HepG2 (cell line): ENCODE measurements at regions not wholly inside any gene's neighbourhood (a gene's known extent, or its start where the extent isn't known, plus 50 kb on each side); places are given as distances from the start of the nearest gene placed in this dataset.

Experiments
- ARID2 ChIP-seq: sonication (generic); formaldehyde crosslinking; IDR thresholded peaks from 2 replicates; pipeline ENCODE4 v1.8.1; 2022; ENCODE audit warnings: mild to moderate bottlenecking, missing genetic modification reagents, borderline replicate concordance
- CBX1 ChIP-seq: IDR thresholded peaks from one replicate; pipeline ENCODE4 v1.6.1; 2016; ENCODE audit warnings: antibody characterized with exemption, low read depth
- KDM6A ChIP-seq: IDR thresholded peaks from 2 replicates; pipeline ENCODE4 v1.6.1; 2016; ENCODE audit warnings: low read depth
- KLF13 ChIP-seq: sonication (generic); formaldehyde crosslinking; IDR thresholded peaks from 2 replicates; pipeline ENCODE4 v1.4.0; 2020; ENCODE audit warnings: mild to moderate bottlenecking, missing genetic modification reagents
- MAF1 ChIP-seq: sonication (generic); formaldehyde crosslinking; IDR thresholded peaks from 2 replicates; pipeline ENCODE4 v1.5.0; 2020; ENCODE audit warnings: missing genetic modification reagents, borderline replicate concordance
- MAFF ChIP-seq: IDR thresholded peaks from 2 replicates; pipeline ENCODE4 v1.6.1; 2011; ENCODE audit warnings: low read depth, low read length, improper control_type of control experiment
- MAFK ChIP-seq, 2 experiments: IDR thresholded peaks in 1 of 2; conservative IDR thresholded peaks in 1 of 2; 2 replicates each; pipeline ENCODE4 v1.6.1; 2011; ENCODE audit warnings: improper control_type of control experiment in 2 of 2, low read length in 2 of 2
- MED1 ChIP-seq: sonication (generic); formaldehyde crosslinking; IDR thresholded peaks from 2 replicates; pipeline ENCODE4 v1.4.0; 2020; ENCODE audit warnings: missing genetic modification reagents
- PCBP1 ChIP-seq: fragments of 200-400 bp; formaldehyde crosslinking; IDR thresholded peaks from 2 replicates; pipeline ENCODE4 v1.6.1; 2017; ENCODE audit warnings: mild to moderate bottlenecking, low read depth, low read length, borderline replicate concordance
- RCOR2 ChIP-seq: IDR thresholded peaks from 2 replicates; pipeline ENCODE4 v1.6.1; 2016; ENCODE audit warnings: missing biosample characterization, missing genetic modification reagents
- THAP11 ChIP-seq: IDR thresholded peaks from 2 replicates; pipeline ENCODE4 v1.6.1; 2016; ENCODE audit warnings: missing biosample characterization, missing genetic modification reagents
- ZBTB42 ChIP-seq: sonication (generic); formaldehyde crosslinking; IDR thresholded peaks from 2 replicates; pipeline ENCODE4 v1.5.0; 2020; ENCODE audit warnings: mild to moderate bottlenecking, missing genetic modification reagents
- ZKSCAN8 ChIP-seq: IDR thresholded peaks from 2 replicates; pipeline ENCODE4 v1.6.1; 2016; ENCODE audit warnings: borderline replicate concordance, missing genetic modification reagents, missing compliant biosample characterization
- ZNF446 ChIP-seq: sonication (generic); formaldehyde crosslinking; IDR thresholded peaks from 2 replicates; pipeline ENCODE4 v1.5.0; 2020; ENCODE audit warnings: mild to moderate bottlenecking, missing genetic modification reagents
- ZNF713 ChIP-seq: sonication (generic); formaldehyde crosslinking; IDR thresholded peaks from 2 replicates; pipeline ENCODE4 v1.4.0; 2020; ENCODE audit warnings: mild to moderate bottlenecking, missing genetic modification reagents
- ZSCAN29 ChIP-seq: sonication (generic); formaldehyde crosslinking; conservative IDR thresholded peaks from 2 replicates; pipeline ENCODE4 v1.4.0; 2020; ENCODE audit warnings: mild to moderate bottlenecking, missing genetic modification reagents
- TF ChIP-seq, protein P1 (sequence below): sonication (generic); formaldehyde crosslinking; IDR thresholded peaks from 2 replicates; pipeline ENCODE4 v1.4.0; 2020; ENCODE audit warnings: missing genetic modification reagents, borderline replicate concordance
- TF ChIP-seq, protein P2 (sequence below): sonication (generic); formaldehyde crosslinking; conservative IDR thresholded peaks from 2 replicates; pipeline ENCODE4 v1.4.0; 2020; ENCODE audit warnings: missing genetic modification reagents
- TF ChIP-seq, protein P3 (sequence below): sonication (generic); formaldehyde crosslinking; conservative IDR thresholded peaks from 2 replicates; pipeline ENCODE4 v1.4.0; 2020; ENCODE audit warnings: missing genetic modification reagents
- TF ChIP-seq, protein P4 (sequence below): sonication (generic); formaldehyde crosslinking; IDR thresholded peaks from 2 replicates; pipeline ENCODE4 v1.4.0; 2020; ENCODE audit warnings: missing genetic modification reagents, borderline replicate concordance
- TF ChIP-seq, protein P5 (sequence below): sonication (generic); formaldehyde crosslinking; IDR thresholded peaks from 2 replicates; pipeline ENCODE4 v1.8.0; 2022; ENCODE audit warnings: missing genetic modification reagents, mild to moderate bottlenecking, borderline replicate concordance

DNA sequence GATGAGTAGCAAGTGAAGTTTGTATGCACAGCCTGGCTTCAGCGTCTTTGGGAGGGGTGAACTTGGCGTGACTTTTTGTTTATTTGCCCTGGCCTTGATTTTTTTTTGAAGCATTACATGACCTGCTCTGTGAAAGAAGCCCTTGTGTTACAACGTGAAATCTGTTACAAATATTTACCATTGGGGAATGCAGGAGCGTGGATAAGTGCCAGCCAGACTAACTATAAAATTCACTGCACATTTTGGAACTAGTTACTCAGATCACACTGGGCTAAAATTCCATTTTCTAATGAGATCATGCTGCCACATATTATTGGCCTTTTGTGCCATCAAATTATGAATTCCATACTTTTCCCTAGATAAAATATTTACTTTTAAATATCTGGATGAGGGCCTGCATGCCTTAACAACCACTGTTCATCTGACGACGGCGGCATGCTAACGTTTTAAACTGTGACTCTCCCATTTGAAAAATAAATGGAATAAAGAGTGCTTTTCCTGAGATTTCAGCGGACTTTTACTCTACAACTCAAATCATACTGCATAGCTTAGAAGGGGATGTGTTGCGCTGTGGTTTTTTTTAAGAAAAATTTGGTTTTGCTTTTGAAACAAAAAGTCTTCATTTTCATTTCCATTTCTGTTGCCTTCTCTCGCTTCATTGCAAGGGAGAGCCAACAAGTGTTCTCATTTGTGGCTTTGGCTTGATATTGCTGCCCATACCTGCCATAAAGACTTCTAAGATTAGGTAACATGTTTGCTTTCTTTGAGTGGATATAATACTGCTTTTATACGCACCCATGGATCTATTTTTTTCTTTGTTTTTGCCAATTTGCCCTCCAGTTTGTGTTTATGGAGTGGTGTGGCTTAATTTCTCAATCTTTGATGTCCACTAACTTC, 352.2 kb downstream of the TFEC start (continued):
- no peak for TF ChIP-seq KLF13 (CRISPR knock-in tag)
- no peak for TF ChIP-seq ZNF446 (CRISPR knock-in tag)
- no peak for TF ChIP-seq MAF1 (CRISPR knock-in tag)
- TF ChIP-seq, protein P1, sequence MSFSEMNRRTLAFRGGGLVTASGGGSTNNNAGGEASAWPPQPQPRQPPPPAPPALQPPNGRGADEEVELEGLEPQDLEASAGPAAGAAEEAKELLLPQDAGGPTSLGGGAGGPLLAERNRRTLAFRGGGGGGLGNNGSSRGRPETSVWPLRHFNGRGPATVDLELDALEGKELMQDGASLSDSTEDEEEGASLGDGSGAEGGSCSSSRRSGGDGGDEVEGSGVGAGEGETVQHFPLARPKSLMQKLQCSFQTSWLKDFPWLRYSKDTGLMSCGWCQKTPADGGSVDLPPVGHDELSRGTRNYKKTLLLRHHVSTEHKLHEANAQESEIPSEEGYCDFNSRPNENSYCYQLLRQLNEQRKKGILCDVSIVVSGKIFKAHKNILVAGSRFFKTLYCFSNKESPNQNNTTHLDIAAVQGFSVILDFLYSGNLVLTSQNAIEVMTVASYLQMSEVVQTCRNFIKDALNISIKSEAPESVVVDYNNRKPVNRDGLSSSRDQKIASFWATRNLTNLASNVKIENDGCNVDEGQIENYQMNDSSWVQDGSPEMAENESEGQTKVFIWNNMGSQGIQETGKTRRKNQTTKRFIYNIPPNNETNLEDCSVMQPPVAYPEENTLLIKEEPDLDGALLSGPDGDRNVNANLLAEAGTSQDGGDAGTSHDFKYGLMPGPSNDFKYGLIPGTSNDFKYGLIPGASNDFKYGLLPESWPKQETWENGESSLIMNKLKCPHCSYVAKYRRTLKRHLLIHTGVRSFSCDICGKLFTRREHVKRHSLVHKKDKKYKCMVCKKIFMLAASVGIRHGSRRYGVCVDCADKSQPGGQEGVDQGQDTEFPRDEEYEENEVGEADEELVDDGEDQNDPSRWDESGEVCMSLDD (CRISPR knock-in tag): no peak
- peak; percentile 72 for TF ChIP-seq MED1 (CRISPR knock-in tag)
- TF ChIP-seq ZNF713 (CRISPR knock-in tag): no peak
- peak; percentile 55 for TF ChIP-seq THAP11 (CRISPR knock-in tag)
- TF ChIP-seq RCOR2 (CRISPR knock-in tag): no peak
- TF ChIP-seq, protein P2, sequence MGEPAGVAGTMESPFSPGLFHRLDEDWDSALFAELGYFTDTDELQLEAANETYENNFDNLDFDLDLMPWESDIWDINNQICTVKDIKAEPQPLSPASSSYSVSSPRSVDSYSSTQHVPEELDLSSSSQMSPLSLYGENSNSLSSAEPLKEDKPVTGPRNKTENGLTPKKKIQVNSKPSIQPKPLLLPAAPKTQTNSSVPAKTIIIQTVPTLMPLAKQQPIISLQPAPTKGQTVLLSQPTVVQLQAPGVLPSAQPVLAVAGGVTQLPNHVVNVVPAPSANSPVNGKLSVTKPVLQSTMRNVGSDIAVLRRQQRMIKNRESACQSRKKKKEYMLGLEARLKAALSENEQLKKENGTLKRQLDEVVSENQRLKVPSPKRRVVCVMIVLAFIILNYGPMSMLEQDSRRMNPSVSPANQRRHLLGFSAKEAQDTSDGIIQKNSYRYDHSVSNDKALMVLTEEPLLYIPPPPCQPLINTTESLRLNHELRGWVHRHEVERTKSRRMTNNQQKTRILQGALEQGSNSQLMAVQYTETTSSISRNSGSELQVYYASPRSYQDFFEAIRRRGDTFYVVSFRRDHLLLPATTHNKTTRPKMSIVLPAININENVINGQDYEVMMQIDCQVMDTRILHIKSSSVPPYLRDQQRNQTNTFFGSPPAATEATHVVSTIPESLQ (CRISPR knock-in tag): no peak
- TF ChIP-seq KDM6A (CRISPR knock-in tag): no peak
- TF ChIP-seq MAFF: 0 out of 2 replicates have a peak, but pooled peaks have one; percentile 17
- TF ChIP-seq CBX1: no peak
- TF ChIP-seq PCBP1: no peak
- TF ChIP-seq, protein P3, sequence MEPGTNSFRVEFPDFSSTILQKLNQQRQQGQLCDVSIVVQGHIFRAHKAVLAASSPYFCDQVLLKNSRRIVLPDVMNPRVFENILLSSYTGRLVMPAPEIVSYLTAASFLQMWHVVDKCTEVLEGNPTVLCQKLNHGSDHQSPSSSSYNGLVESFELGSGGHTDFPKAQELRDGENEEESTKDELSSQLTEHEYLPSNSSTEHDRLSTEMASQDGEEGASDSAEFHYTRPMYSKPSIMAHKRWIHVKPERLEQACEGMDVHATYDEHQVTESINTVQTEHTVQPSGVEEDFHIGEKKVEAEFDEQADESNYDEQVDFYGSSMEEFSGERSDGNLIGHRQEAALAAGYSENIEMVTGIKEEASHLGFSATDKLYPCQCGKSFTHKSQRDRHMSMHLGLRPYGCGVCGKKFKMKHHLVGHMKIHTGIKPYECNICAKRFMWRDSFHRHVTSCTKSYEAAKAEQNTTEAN (CRISPR knock-in tag): no peak; the same call in 1 of the 2 replicates
- TF ChIP-seq MAFK (conservative IDR thresholded peaks at IDR 0.05 in 1 of 2, IDR thresholded peaks at IDR 0.05 in 1 of 2; ENCODE audit: low read length in 2 of 2): no peak
- TF ChIP-seq ARID2 (CRISPR knock-in tag): no peak
- TF ChIP-seq ZKSCAN8: peak; percentile 41; the same call in 1 of the 2 replicates
- TF ChIP-seq, protein P4, sequence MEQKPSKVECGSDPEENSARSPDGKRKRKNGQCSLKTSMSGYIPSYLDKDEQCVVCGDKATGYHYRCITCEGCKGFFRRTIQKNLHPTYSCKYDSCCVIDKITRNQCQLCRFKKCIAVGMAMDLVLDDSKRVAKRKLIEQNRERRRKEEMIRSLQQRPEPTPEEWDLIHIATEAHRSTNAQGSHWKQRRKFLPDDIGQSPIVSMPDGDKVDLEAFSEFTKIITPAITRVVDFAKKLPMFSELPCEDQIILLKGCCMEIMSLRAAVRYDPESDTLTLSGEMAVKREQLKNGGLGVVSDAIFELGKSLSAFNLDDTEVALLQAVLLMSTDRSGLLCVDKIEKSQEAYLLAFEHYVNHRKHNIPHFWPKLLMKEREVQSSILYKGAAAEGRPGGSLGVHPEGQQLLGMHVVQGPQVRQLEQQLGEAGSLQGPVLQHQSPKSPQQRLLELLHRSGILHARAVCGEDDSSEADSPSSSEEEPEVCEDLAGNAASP (CRISPR knock-in tag): peak; percentile 75; the same call in 1 of the 2 replicates
- TF ChIP-seq, protein P5, sequence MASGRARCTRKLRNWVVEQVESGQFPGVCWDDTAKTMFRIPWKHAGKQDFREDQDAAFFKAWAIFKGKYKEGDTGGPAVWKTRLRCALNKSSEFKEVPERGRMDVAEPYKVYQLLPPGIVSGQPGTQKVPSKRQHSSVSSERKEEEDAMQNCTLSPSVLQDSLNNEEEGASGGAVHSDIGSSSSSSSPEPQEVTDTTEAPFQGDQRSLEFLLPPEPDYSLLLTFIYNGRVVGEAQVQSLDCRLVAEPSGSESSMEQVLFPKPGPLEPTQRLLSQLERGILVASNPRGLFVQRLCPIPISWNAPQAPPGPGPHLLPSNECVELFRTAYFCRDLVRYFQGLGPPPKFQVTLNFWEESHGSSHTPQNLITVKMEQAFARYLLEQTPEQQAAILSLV: no peak
- TF ChIP-seq ZSCAN29 (CRISPR knock-in tag): no peak
- TF ChIP-seq ZBTB42 (CRISPR knock-in tag): no peak
